IMR-90 (cell line): ENCODE measurements at regions not wholly inside any gene's neighbourhood (a gene's known extent, or its start where the extent isn't known, plus 50 kb on each side); places are given as distances from the start of the nearest gene placed in this dataset.

ENCODE experiments used
- ATAC-seq: fragments of 200-7000 bp; cut with Tn5 transposase; 2 replicates; pipeline ENCODE4 v1.9.1; 2020; ENCODE audit warnings: low read depth, mild to moderate bottlenecking, moderate library complexity
- BruUV-seq: library from RNA; stranded (reverse); fragments of 400-500 nt; replicated peaks from 2 replicates; lab custom pipeline; 2021; lab: Mats Ljungman, UMichigan
- CTCF ChIA-PET: fragments of 300-600 bp; formaldehyde crosslinking; extraction: SDS; loops from one replicate; lab custom pipeline; 2021; ENCODE audit warnings: antibody characterized with exemption; lab: Yijun Ruan, JAX
- POLR2A ChIA-PET: fragments of 300-600 bp; sonication (Branson Sonifier 250); formaldehyde crosslinking; loops from one replicate; lab custom pipeline; 2022; ENCODE audit warnings: antibody characterized with exemption; ENCODE audit not compliant: unreplicated experiment; lab: Charles Lee
- DNase-seq: peaks from one replicate; pipeline ENCODE4 v3.0.0; 2013
- H2AFZ ChIP-seq: replicated peaks from 2 replicates; pipeline ENCODE3; 2013; ENCODE audit warnings: low read length, mild to moderate bottlenecking; ENCODE audit not compliant: poor library complexity
- H2AK5ac ChIP-seq: 2 replicates; pipeline ENCODE4 v1.6.1; 2013; ENCODE audit warnings: low read depth, low read length, inconsistent platforms
- H2AK9ac ChIP-seq: replicated peaks from 2 replicates; pipeline ENCODE3; 2013; ENCODE audit warnings: mild to moderate bottlenecking, low read depth, low read length, moderate library complexity; ENCODE audit not compliant: poor library complexity
- H2BK120ac ChIP-seq: 2 replicates; pipeline ENCODE4 v1.6.1; 2013; ENCODE audit warnings: low read depth, low read length, inconsistent platforms
- H2BK15ac ChIP-seq: 3 replicates; pipeline ENCODE4 v1.6.1; 2013; ENCODE audit warnings: low read depth, low read length, inconsistent platforms
- H2BK20ac ChIP-seq: 2 replicates; pipeline ENCODE4 v1.6.1; 2013; ENCODE audit warnings: low read depth, mild to moderate bottlenecking, inconsistent platforms, low read length, moderate library complexity
- H2BK5ac ChIP-seq: 2 replicates; pipeline ENCODE4 v1.6.1; 2013; ENCODE audit warnings: mild to moderate bottlenecking, low read depth, low read length, inconsistent platforms; ENCODE audit not compliant: poor library complexity, severe bottlenecking
- H3K14ac ChIP-seq: replicated peaks from 2 replicates; pipeline ENCODE4 v1.6.1; 2013; ENCODE audit warnings: low read depth, low read length, inconsistent platforms
- H3K18ac ChIP-seq: 2 replicates; pipeline ENCODE4 v1.6.1; 2013; ENCODE audit warnings: low read depth, low read length, control low read depth
- H3K23ac ChIP-seq: 2 replicates; pipeline ENCODE4 v1.6.1; 2013; ENCODE audit warnings: low read depth, low read length, inconsistent platforms
- H3K27ac ChIP-seq: 2 replicates; pipeline ENCODE4 v1.5.1; 2013; ENCODE audit warnings: mild to moderate bottlenecking, control low read depth, low read length; ENCODE audit not compliant: insufficient read depth
- H3K27me3 ChIP-seq: 2 replicates; pipeline ENCODE4 v1.6.1; 2013; ENCODE audit warnings: low read length; ENCODE audit not compliant: control insufficient read depth, insufficient read depth
- H3K36me3 ChIP-seq: 2 replicates; pipeline ENCODE4 v1.6.1; 2013; ENCODE audit warnings: low read length, mixed read lengths; ENCODE audit not compliant: control insufficient read depth, insufficient read depth
- H3K4ac ChIP-seq: 2 replicates; pipeline ENCODE4 v1.6.1; 2013; ENCODE audit warnings: low read depth, low read length, inconsistent platforms
- H3K4me1 ChIP-seq: 2 replicates; pipeline ENCODE4 v1.6.1; 2013; ENCODE audit warnings: low read length, mixed read lengths; ENCODE audit not compliant: control insufficient read depth, insufficient read depth
- H3K4me2 ChIP-seq: 2 replicates; pipeline ENCODE4 v1.6.1; 2013; ENCODE audit warnings: low read depth, mild to moderate bottlenecking, control low read depth, low read length, moderate library complexity
- H3K4me3 ChIP-seq: 2 replicates; pipeline ENCODE4 v1.5.1; 2013; ENCODE audit warnings: low read depth, mild to moderate bottlenecking, control low read depth, low read length, moderate library complexity; ENCODE audit not compliant: insufficient read depth
- H3K56ac ChIP-seq: 2 replicates; pipeline ENCODE4 v1.6.1; 2013; ENCODE audit warnings: low read length, inconsistent platforms; ENCODE audit not compliant: insufficient read depth; ENCODE audit errors: extremely low read depth
- H3K79me1 ChIP-seq, 2 experiments: 2 replicates each; pipeline ENCODE4 v1.6.1; 2013; ENCODE audit warnings: low read length in 2 of 2, inconsistent platforms in 1 of 2, low read depth in 1 of 2
- H3K9ac ChIP-seq: 2 replicates; pipeline ENCODE4 v1.6.1; 2013; ENCODE audit warnings: low read depth, low read length, control low read depth
- H3K9me1 ChIP-seq: 2 replicates; pipeline ENCODE4 v1.6.1; 2013; ENCODE audit warnings: low read length, inconsistent platforms; ENCODE audit not compliant: insufficient read depth
- H3K9me3 ChIP-seq: 2 replicates; pipeline ENCODE4 v1.6.1; 2013; ENCODE audit warnings: low read length; ENCODE audit not compliant: control insufficient read depth, insufficient read depth
- H4K20me1 ChIP-seq: 2 replicates; pipeline ENCODE4 v1.6.1; 2013; ENCODE audit warnings: low read length, inconsistent platforms; ENCODE audit not compliant: insufficient read depth
- H4K5ac ChIP-seq: 2 replicates; pipeline ENCODE4 v1.6.1; 2013; ENCODE audit warnings: mild to moderate bottlenecking, low read depth, low read length, control low read depth
- H4K8ac ChIP-seq, 2 experiments: 2 replicates each; pipeline ENCODE4 v1.6.1; 2013; ENCODE audit warnings: low read depth in 2 of 2, low read length in 2 of 2, control low read depth in 1 of 2, inconsistent platforms in 1 of 2
- H4K91ac ChIP-seq: 2 replicates; pipeline ENCODE4 v1.6.1; 2013; ENCODE audit warnings: low read depth, low read length, inconsistent platforms; ENCODE audit not compliant: insufficient read depth
- MAFK ChIP-seq: IDR thresholded peaks from 2 replicates; pipeline ENCODE4 v1.6.1; 2012; ENCODE audit warnings: low read depth, low read length, improper control_type of control experiment
- RAD21 ChIP-seq: IDR thresholded peaks from 2 replicates; pipeline ENCODE4 v1.6.1; 2012; ENCODE audit warnings: low read length, improper control_type of control experiment
- WGBS, 2 experiments: methylation state at CpG; one replicate each; pipeline versions ENCODE4 v1.1.5 to v1.1.7; 2013; ENCODE audit warnings: missing lambda C conversion rate in 2 of 2; ENCODE audit not compliant: insufficient read length in 1 of 2; ENCODE audit errors: extremely low coverage in 2 of 2; 5-methylcytosine and 5-hydroxymethylcytosine counted together
- dilution Hi-C: fragments of 300-500 bp; cut with HindIII; formaldehyde crosslinking; loops from one replicate; pipeline ENCODE4 v1.14.3; 2018; ENCODE audit warnings: low sequenced_read_pairs; ENCODE audit not compliant: unreplicated experiment
- in situ Hi-C: fragments of 300-500 bp; cut with MboI; formaldehyde crosslinking; loops from 3 replicates; pipeline ENCODE4 v1.14.3; 2019; ENCODE audit warnings: low sequenced_read_pairs, inconsistent platforms, mixed read lengths
- intact Hi-C: fragments of 100-400 bp; cut with micrococcal nuclease; formaldehyde crosslinking; loops from 2 replicates; pipeline ENCODE4 v1.10.0; 2022

DNA sequence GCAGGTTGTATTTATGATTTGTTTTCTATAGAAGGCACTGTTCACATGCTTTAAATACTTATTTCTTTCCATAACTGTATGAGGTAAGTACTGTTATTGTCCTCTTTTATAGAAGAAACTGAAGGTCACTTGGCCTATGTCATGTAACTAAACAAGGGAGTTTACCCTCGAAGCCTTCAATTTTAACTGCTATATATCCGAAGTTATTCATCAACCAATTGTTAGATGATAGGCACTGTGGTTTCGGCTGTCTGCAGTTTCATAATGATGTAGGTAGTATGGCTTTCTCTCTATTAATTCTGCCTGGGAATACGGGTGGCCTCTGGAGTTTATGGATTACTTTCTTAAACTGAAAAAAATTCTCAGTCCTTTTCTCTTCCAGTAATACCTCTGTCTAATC is 413.3 kb upstream of the ADGRL2 start:
- Histone ChIP-seq H3K4me2 (no peak overlapping the region), H3K4me3 (no peak overlapping the region), H2AK9ac (no peak overlapping the region), H2BK20ac (no peak overlapping the region), H3K79me1 (no peaks in the 10 kb centered on the region), H2BK120ac (no peak overlapping the region), H3K56ac (no peak overlapping the region), H3K27me3 (no peaks in the 10 kb centered on the region), H3K23ac (no peak overlapping the region), H3K4me1 (no peaks in the 10 kb centered on the region), H4K8ac (no peak overlapping the region), H2AFZ (no peak overlapping the region), H3K4ac (no peak overlapping the region), H3K27ac (no peak overlapping the region), H4K5ac (no peak overlapping the region), H2AK5ac (no peak overlapping the region), H3K18ac (no peak overlapping the region), H2BK5ac (no peak overlapping the region), H3K9ac (no peak overlapping the region), H3K9me3 (no peaks in the 10 kb centered on the region), H3K36me3 (no peaks in the 10 kb centered on the region), H3K9me1 (no peaks in the 10 kb centered on the region), H4K91ac (no peak overlapping the region), H3K14ac (no peak overlapping the region), H2BK15ac (no peak overlapping the region), H4K20me1 (no peaks in the 10 kb centered on the region)
- dilution Hi-C loops (no loop called here), in situ Hi-C loops (no loop called here), intact Hi-C loops (no loop called here)
- DNase-seq (no peak), ATAC-seq (no peak)
- no peak for TF ChIP-seq MAFK
- TF ChIP-seq RAD21, result no peak
- CTCF ChIA-PET, result no interaction called here
- WGBS, 2 experiments, result no CpG with 5 or more reads among the region's 4 CpGs
- POLR2A ChIA-PET, result no interaction called here
- BruUV-seq, result no TSS peak
